ENCODE measurements at regions not wholly inside any gene's neighbourhood (a gene's known extent, or its start where the extent isn't known, plus 50 kb on each side); places are given as distances from the start of the nearest gene placed in this dataset.
"Not testable (repeated sequence)": the region's sequence is repeated elsewhere in the genome, so short reads cannot be mapped to it uniquely, and the experiment has no call there.

DNA sequence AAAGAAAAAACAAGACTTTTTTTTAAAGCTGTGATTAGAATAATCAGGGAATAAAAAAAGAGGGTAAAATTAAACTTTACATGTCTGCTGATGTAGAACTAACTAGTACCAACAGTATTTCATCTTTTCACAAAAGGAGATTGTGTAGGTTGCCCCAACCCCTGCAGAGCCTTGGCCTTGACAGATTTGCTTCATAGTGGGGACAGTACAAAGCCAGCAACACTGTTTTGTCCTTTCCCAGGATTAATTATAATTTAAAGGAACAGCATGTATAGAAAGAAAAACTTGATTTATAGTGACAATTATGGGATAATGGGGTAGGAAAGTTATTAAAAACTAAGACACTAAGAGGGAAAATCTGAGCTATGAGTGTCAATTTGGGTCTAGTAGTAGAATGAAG lies 604.0 kb downstream of the GALC start:
- Histone ChIP-seq H3K4me1 (no peaks in the 10 kb centered on the region), H3K9me3 (no peaks in the 10 kb centered on the region), H3K4me3 (no peak overlapping the region), H3K27ac (replicated peaks in 1 of 4) (no peak overlapping the region), H3K27me3 (no peaks in the 10 kb centered on the region), H3K36me3 (no peaks in the 10 kb centered on the region)
- intact Hi-C loops (cut with DNase I): no loop called here
- TF ChIP-seq EP300 (IDR thresholded peaks at IDR 0.05): no peak
- no peak for TF ChIP-seq POLR2A (IDR thresholded peaks at IDR 0.05; ENCODE audit: low read depth)
- TF ChIP-seq POLR2AphosphoS5 (IDR thresholded peaks at IDR 0.05): no peak
- TF ChIP-seq, protein P1, sequence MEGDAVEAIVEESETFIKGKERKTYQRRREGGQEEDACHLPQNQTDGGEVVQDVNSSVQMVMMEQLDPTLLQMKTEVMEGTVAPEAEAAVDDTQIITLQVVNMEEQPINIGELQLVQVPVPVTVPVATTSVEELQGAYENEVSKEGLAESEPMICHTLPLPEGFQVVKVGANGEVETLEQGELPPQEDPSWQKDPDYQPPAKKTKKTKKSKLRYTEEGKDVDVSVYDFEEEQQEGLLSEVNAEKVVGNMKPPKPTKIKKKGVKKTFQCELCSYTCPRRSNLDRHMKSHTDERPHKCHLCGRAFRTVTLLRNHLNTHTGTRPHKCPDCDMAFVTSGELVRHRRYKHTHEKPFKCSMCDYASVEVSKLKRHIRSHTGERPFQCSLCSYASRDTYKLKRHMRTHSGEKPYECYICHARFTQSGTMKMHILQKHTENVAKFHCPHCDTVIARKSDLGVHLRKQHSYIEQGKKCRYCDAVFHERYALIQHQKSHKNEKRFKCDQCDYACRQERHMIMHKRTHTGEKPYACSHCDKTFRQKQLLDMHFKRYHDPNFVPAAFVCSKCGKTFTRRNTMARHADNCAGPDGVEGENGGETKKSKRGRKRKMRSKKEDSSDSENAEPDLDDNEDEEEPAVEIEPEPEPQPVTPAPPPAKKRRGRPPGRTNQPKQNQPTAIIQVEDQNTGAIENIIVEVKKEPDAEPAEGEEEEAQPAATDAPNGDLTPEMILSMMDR (IDR thresholded peaks at IDR 0.05): no peak
- no peak for DNase-seq (ENCODE audit: extremely low spot score)

- WGBS: 97% methylated on average over 6 of the region's 6 CpGs
- DNase-seq (ENCODE audit: extremely low spot score): no peak
- H3K36me3 ChIP-seq: no peaks in the 10 kb centered on the region
- H3K4me1 ChIP-seq: no peaks in the 10 kb centered on the region
- TF ChIP-seq EP300 (IDR thresholded peaks at IDR 0.05) (no peak), POLR2AphosphoS5 (IDR thresholded peaks at IDR 0.05) (no peak), POLR2A (IDR thresholded peaks at IDR 0.05; ENCODE audit: low read depth) (no peak)
- TF ChIP-seq, protein P1 (IDR thresholded peaks at IDR 0.05): no peak
- no peak overlapping the region for H3K4me3 ChIP-seq
- no peaks in the 10 kb centered on the region for H3K27me3 ChIP-seq
- no peak overlapping the region for H3K27ac ChIP-seq (replicated peaks in 1 of 4)
- intact Hi-C loops (cut with DNase I): no loop called here
- H3K9me3 ChIP-seq: no peaks in the 10 kb centered on the region
These were observed 605.2 kb downstream of the GALC start for GRCh38 chr14:87387806-87388205.

DNA sequence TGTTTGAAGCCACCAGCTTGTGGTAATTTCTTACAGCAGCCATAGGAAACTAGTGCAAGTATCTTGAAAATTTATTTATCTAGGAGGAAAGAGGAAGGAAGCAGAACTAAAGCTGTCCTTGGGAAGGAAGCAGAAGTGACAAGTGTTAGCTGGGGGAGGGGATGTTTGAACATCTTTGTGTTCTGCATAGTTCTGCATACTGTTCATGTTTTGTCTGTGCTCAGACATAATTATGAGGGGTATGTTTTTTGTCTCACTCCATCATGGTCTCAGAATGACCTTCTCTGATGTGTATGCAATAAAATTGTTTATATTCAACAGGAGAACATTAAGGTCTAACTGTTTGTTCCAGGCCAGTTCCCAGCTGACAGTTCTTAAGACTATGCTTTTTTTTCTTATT lies 606.5 kb downstream of the GALC start:
- Histone ChIP-seq H3K9me3 (peaks cover 0 to 5% (median 0%) of the 10 kb centered on the region in 4 donors), H3K27me3 (no peaks in the 10 kb centered on the region), H3K4me1 (no peaks in the 10 kb centered on the region), H3K36me3 (no peaks in the 10 kb centered on the region), H3K27ac (replicated peaks in 1 of 4) (no peak overlapping the region), H3K4me3 (no peak overlapping the region)
- DNase-seq (ENCODE audit: extremely low spot score): no peak
- no peak for TF ChIP-seq POLR2AphosphoS5 (IDR thresholded peaks at IDR 0.05)
- TF ChIP-seq, protein P1 (IDR thresholded peaks at IDR 0.05): no peak
- no peak for TF ChIP-seq EP300 (IDR thresholded peaks at IDR 0.05)
- TF ChIP-seq POLR2A (IDR thresholded peaks at IDR 0.05; ENCODE audit: low read depth): no peak
- intact Hi-C loops (cut with DNase I): no loop called here

- TF ChIP-seq EP300 (IDR thresholded peaks at IDR 0.05) (no peak), POLR2AphosphoS5 (IDR thresholded peaks at IDR 0.05) (no peak), POLR2A (IDR thresholded peaks at IDR 0.05; ENCODE audit: low read depth) (no peak)
- no peaks in the 10 kb centered on the region for H3K36me3 ChIP-seq
- no peak for DNase-seq (ENCODE audit: extremely low spot score)
- no peak overlapping the region for H3K4me3 ChIP-seq
- WGBS: 79% methylated on average over 2 of the region's 2 CpGs
- H3K27ac ChIP-seq (replicated peaks in 1 of 4): no peak overlapping the region
- no peaks in the 10 kb centered on the region for H3K4me1 ChIP-seq
- H3K27me3 ChIP-seq: no peaks in the 10 kb centered on the region
- intact Hi-C loops (cut with DNase I): no loop called here
- peaks cover 0 to 5% (median 0%) of the 10 kb centered on the region in 4 donors for H3K9me3 ChIP-seq
These were observed 612.9 kb downstream of the GALC start for GRCh38 chr14:87380054-87380453.

- intact Hi-C loops (cut with DNase I): no loop called here
- Histone ChIP-seq H3K27ac (replicated peaks in 1 of 4) (no peak overlapping the region), H3K4me1 (no peaks in the 10 kb centered on the region), H3K27me3 (no peaks in the 10 kb centered on the region), H3K9me3 (no peaks in the 10 kb centered on the region), H3K4me3 (no peak overlapping the region), H3K36me3 (no peaks in the 10 kb centered on the region)
- DNase-seq (ENCODE audit: extremely low spot score): no peak
- 48% methylated on average over 2 of the region's 2 CpGs for WGBS
- TF ChIP-seq, protein P1 (IDR thresholded peaks at IDR 0.05): no peak
- TF ChIP-seq EP300 (IDR thresholded peaks at IDR 0.05) (no peak), POLR2AphosphoS5 (IDR thresholded peaks at IDR 0.05) (no peak), POLR2A (IDR thresholded peaks at IDR 0.05; ENCODE audit: low read depth) (no peak)
These were observed 624.2 kb downstream of the GALC start for GRCh38 chr14:87368751-87369150.

GRCh38 chr14:87360246-87360645 lies 632.7 kb downstream of the GALC start:
- H3K36me3 ChIP-seq; H3K4me1 ChIP-seq; H3K4me3 ChIP-seq; DNase-seq (ENCODE audit: extremely low spot score); H3K9me3 ChIP-seq; H3K27me3 ChIP-seq; H3K27ac ChIP-seq (replicated peaks in 1 of 4); intact Hi-C loops (cut with DNase I): not testable (repeated sequence)
- WGBS: 91% methylated on average over 8 of the region's 8 CpGs
